KOPT-K1 (cell line): ENCODE measurements at regions not wholly inside any gene's neighbourhood (a gene's known extent, or its start where the extent isn't known, plus 50 kb on each side); places are given as distances from the start of the nearest gene placed in this dataset.
"Not testable (repeated sequence)": the region's sequence is repeated elsewhere in the genome, so short reads cannot be mapped to it uniquely, and the experiment has no call there.

Experiments used
- H3K27ac ChIP-seq: fragments of 200-600 bp; sonication (generic); 2 replicates; pipeline ENCODE4 v1.5.1; 2016; ENCODE audit warnings: antibody characterized with exemption, mild to moderate bottlenecking, low read depth, low read length; ENCODE audit not compliant: poor library complexity, severe bottlenecking
- H3K36me3 ChIP-seq: fragments of 200-600 bp; sonication (generic); 2 replicates; pipeline ENCODE4 v1.5.1; 2017; ENCODE audit warnings: antibody characterized with exemption, mild to moderate bottlenecking, low read length, moderate library complexity; ENCODE audit not compliant: insufficient read depth
- H3K9me3 ChIP-seq: fragments of 200-600 bp; sonication (generic); 2 replicates; pipeline ENCODE4 v1.5.1; 2017; ENCODE audit warnings: antibody characterized with exemption, low read length, mild to moderate bottlenecking; ENCODE audit not compliant: insufficient read depth, poor library complexity, severe bottlenecking

DNA sequence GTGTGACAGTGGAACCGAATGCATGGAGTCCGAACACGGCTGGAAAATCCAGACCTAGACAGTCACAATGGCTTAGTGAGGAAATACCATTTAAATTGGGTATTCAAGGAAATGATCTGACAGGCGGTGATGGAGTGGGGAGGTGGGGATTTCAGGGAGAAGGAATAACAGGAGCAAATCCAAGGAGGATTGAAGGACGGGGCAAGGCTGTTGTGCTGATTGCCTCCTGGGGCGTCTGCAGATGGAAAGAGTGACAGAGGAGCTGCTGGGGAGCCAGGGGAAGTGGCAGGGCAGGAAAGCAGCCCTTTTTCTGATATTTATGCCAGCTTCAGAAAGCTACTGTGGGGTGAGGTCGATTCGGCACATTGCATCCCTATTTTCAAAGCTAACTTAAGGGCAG is 99.1 kb upstream of the FMN2 start:
- H3K27ac ChIP-seq, H3K36me3 ChIP-seq, H3K9me3 ChIP-seq: not testable (repeated sequence)

DNA sequence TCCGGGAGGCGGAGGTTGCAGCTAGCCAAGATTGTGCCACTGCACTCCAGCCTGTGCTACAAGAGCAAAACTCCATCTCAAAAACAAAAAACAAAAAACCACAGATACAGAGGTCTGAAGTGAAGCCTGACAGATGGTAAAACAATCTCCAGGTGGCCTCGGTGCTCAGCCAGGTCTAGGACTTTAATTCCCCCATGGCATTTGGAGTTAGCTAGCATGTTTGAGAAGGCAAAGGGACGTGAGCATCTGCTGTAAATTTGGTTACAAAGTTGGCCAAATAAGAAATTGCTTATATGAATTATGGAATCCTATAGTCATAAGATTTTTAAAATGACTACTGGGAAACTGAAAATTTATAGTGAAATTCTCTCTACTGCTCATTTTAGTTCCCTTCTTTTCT is 98.3 kb upstream of the FMN2 start:
- Histone ChIP-seq H3K36me3 (no peaks in the 10 kb centered on the region), H3K27ac (no peak overlapping the region), H3K9me3 (no peaks in the 10 kb centered on the region)

DNA sequence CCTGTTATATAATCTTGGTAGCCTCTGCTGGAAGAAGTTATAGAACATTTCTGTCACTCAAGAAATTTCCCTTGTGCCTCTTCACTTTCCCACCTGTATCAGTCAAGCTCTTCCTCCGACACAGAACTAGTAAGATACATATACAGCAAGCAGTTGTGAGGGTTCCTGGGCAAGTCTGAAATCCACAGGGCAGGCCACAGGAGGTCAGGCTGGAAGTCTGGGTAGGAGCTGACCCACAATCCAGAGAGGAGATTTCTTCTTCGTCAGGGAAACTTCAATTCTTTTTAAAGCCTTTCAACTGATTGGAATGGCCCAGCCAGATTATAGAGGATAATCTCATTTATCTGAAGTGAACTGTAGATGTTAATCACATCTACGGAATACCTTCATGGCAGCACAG is 96.4 kb upstream of the FMN2 start:
- H3K27ac ChIP-seq: no peak overlapping the region

DNA sequence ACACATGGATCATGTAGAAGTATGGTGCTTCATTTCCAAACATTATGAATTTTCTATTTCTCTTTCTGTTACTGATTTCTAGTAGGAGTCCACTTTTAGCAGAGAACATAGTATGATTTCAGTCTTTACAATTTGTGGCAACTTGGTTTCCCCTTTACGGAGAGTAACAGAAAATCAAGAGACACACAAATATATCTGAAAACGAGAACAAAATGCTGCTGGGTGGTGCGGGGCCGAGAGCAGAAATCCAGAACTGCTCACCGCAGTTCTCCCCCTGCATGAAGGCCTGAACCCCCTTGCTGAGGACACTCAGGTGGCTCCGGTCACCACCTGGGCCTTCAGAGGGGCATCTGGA is 94.5 kb upstream of the FMN2 start:
- Histone ChIP-seq H3K36me3 (no peaks in the 10 kb centered on the region), H3K9me3 (no peaks in the 10 kb centered on the region), H3K27ac (no peak overlapping the region)

More for the DNA sequence above, 96.4 kb upstream of the FMN2 start:
- Histone ChIP-seq H3K36me3 (no peaks in the 10 kb centered on the region), H3K9me3 (no peaks in the 10 kb centered on the region)

DNA sequence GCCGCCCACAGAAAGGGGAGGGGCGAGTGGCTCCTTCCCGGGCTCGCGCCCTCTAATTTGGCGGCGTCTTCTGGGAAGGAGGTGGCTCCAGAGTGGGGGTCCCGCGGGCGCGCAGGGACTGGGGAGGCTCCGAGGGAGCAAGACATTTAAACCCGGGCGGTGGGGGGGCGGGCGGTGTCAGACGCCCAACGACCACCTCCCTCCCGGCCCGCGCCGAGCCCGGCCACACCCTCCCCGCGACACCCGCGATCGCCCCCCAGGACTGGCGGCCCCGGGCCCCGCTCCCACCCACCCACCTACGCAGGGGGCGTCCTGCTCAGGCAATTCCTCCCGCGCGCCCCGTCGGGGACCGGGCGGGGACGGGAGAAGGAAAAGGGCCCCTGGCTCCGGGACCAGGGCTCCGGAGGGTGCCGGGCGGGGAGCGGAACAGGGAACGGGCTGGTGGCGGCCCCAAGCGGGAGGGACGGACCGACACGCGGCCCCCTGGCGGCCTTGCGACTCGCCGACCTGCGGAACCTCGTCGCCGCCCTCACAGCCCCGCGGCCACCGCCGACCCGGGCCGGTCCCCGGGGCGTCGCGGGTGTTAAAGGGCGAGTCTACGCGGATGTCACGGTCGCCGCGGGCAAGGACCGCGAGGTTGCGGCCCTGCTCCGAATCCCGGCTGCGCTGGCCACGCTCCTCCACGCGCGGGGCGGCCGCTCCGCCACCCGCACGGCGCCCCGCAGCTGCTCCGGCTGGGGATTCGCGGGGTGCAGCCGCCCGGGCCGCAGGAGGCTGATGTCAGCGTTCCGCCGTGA is 94.0 kb upstream of the FMN2 start:
- no peaks in the 10 kb centered on the region for H3K9me3 ChIP-seq
- no peaks in the 10 kb centered on the region for H3K36me3 ChIP-seq
- no peak overlapping the region for H3K27ac ChIP-seq

DNA sequence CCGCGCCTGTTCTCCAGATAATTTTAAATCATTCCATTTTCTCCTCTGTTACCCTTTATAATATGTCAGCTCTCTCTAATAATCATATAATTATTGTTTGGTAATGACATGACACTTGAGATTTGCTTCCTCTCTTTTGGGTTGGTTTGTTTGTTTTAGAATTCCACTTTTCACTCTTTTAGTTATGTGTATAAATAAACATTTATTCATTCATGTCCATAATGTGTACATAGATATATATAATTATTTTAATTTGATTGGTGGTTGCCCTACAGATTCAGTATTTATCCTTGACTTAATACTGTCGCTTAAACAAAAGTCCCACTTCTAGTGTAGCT is 93.4 kb upstream of the FMN2 start:
- Histone ChIP-seq H3K9me3 (no peaks in the 10 kb centered on the region), H3K27ac (no peak overlapping the region), H3K36me3 (no peaks in the 10 kb centered on the region)

DNA sequence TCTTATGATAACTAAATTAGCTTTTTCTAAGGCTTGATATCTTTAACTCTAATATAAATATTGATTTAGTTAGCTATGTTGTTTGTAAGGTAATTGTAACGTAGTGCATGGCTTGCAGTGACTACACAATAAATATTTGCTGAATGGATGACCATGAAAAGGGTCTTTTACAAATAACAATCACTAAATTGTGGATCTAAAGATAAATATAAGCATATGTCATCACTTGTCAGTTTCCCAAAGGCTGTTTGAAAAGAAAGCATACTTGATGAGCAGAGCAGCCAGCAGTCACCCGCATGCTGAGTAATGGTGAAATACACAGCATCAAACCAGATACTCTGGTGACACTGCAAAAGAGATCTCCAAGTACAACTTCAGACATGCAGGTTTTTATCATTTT is 92.5 kb upstream of the FMN2 start:
- no peaks in the 10 kb centered on the region for H3K36me3 ChIP-seq
- no peak overlapping the region for H3K27ac ChIP-seq
- no peaks in the 10 kb centered on the region for H3K9me3 ChIP-seq

DNA sequence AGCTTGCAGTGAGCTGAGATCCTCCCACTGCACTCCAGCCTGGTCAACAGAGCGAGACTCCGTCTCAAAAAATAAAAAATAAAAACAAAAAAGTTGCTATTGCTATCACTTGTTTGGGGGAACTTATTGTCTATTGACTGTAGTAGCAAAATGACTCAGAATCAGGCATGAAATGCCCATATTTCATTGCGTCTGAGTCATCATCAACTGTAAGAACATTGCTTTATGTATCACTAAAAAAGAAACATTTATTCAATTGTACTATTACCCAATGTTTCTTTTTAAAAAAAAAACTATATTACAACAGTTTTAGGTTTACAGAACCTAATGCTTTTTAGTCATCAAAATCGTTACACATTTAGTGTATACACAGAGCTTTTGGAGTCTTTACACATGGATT is 91.0 kb upstream of the FMN2 start:
- H3K36me3 ChIP-seq: no peaks in the 10 kb centered on the region
- H3K27ac ChIP-seq: no peak overlapping the region
- no peaks in the 10 kb centered on the region for H3K9me3 ChIP-seq

DNA sequence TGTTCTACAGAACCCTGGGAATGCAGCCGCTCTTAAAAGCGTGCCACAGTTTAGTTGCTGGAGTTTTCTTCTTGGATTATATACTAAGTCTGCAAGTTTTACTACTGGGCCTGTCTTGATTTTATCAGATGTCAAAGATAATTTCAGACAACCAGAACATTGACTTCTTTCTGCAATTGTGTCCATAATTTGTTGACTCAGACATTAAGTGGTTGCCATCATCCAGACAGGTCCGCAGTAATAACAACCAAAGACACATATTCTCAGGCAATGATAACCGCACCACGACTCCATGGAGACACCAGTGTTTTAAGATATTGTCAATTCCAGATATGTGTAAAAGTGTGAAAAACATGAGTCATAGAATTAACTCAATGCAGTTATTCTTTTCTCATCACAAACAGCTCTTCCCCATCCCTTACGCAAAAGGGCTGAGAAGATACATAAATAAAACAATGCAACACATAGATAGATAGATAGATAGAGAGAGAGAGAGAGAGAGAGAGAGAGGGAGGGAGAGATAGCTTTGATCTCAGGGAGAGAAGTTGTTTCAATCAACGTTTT is 90.4 kb upstream of the FMN2 start:
- no peaks in the 10 kb centered on the region for H3K36me3 ChIP-seq
- no peaks in the 10 kb centered on the region for H3K9me3 ChIP-seq
- no peak overlapping the region for H3K27ac ChIP-seq

DNA sequence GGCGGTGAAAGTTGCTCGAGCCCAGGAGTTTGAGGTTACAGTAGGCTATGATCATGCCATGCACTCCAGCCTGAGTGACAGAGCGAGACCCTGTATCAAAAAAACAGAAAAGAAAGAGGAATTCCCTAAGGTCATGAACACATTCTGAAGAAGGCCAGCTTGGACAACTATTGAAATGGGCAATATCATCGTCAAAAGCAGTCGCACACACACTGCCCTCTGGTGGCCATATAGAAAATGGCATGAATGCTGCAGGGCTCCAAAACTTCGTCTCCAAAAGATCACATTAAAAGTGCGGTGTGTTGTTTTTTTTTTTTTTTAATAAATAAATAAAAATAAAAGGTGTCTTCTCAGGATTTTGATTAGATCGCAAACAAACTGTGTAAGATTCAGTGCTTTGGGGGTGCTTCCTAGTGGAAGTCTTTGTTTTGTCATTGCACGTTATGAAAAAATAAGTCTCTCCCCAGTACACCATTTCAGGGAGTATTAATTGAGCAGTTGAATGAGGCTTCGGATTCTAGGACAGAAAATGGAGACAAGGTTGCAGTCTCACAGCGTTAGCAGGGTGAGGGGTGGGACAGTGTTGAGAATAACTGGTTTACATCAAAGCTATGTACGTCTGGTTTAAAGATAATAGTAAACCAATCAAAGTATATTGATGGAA is 87.5 kb upstream of the FMN2 start:
- Histone ChIP-seq H3K27ac (no peak overlapping the region), H3K9me3 (no peaks in the 10 kb centered on the region), H3K36me3 (no peaks in the 10 kb centered on the region)

DNA sequence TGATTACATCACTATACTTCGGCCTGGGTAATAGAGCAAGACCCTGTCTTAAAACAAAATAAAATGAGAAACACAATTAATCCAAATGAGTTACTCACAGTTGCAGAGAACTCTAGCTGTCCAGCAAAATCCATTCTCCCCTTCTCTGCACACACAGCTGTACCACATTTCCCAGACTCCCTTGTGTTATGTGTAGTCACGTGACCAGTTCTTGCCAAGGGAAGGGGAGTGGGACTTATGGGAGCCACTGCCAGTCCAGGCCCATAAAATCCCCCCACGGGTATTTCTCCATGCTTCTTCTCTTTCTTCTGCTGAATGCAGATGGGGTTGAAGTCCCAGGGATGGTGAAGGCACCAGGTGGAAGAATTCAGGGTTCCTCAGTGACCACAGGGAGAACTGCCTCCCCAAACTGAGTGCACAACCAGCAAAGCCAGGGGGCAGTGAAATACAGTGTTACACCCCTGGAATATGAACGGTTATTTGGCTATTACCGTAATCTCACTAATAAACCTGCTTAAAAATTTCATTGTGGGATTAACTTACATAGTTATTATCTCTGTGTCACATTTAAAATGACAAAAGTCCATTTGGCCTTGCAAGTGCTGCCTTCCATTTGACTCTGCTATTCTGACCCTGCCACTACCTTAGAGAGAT is 85.6 kb upstream of the FMN2 start:
- no peak overlapping the region for H3K27ac ChIP-seq
- H3K36me3 ChIP-seq: no peaks in the 10 kb centered on the region
- H3K9me3 ChIP-seq: peaks cover 9% of the 10 kb centered on the region

DNA sequence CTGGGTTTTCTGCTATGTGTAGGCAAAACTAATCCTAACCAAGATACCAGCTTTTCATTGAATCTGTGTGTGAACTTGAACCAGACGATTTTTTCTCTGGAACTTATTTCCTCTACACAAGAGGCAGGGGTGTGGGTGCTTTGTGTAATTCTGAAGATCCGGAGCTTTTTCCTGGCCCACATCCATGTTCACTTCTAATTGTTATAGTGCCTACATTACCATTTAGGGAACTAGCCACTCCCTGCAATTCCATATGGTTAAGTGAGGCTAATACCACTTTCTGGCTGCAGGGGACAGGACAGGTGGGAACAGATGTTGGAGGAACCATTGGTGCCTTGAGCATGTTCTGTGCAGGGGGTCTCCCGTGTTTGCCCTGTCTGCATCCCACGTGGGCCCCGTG is 83.4 kb upstream of the FMN2 start:
- Histone ChIP-seq H3K9me3 (peaks cover 9% of the 10 kb centered on the region), H3K36me3 (no peaks in the 10 kb centered on the region)

DNA sequence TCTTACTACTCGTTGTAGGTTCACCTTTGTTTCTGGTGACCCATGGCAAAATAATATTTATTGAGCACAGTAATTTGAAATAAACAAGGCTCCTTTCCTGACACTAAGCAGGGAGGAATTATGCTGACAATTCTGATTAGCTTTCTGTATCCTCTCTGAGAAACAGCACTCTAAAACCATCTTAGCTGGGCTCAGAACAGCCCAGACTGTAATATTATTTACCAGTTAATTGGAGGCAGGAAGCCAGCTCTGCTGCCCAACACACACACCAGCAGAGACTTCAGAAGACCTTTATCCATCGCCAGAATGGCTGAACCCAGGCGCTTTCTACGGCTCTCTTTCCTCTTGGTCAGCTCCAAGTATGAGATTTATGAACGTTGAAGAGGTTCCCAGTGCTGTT is 77.6 kb upstream of the FMN2 start:
- Histone ChIP-seq H3K36me3 (no peaks in the 10 kb centered on the region), H3K27ac (no peak overlapping the region), H3K9me3 (peaks cover 9% of the 10 kb centered on the region)

More for the DNA sequence above, 83.4 kb upstream of the FMN2 start:
- H3K27ac ChIP-seq: no peak overlapping the region

DNA sequence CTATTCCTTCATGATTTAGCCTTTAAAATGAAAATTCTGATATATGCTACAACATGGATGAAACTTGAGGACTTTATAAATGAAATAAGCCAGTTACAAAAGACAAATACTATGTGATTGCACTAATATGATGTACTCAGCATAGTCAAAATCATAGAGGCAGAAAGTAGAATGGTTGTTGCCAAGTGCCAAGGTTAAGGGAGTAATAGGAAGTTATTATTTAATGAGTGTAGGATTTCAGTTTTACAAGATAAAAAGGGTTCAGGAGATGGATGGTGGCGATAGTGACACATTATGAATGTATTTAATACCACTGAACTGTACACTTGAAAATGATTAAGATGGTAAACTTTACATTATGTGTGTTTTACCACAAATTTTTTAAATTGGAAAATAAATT is 73.1 kb upstream of the FMN2 start:
- H3K27ac ChIP-seq: no peak overlapping the region
- no peaks in the 10 kb centered on the region for H3K9me3 ChIP-seq
- no peaks in the 10 kb centered on the region for H3K36me3 ChIP-seq

DNA sequence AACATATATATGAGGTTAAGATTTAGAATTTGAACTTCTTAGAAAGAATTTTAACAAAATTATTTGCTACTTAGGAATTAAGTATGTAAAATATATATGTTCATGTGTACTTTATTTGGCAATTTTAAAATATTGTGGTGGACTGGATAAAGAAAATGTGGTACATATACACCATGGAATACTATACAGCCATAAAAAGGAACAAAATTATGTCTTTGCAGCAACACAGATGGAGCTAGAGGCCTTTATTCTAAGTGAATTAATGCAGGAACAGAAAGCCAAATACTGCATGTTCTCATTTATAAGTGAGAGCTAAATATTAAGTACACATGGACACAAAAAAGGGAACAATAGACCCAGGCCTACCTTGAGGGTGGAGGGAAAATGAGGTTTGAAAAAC is 72.2 kb upstream of the FMN2 start:
- Histone ChIP-seq H3K36me3 (no peaks in the 10 kb centered on the region), H3K27ac (no peak overlapping the region), H3K9me3 (no peaks in the 10 kb centered on the region)
